ENCODE measurements at regions not wholly inside any gene's neighbourhood (a gene's known extent, or its start where the extent isn't known, plus 50 kb on each side); places are given as distances from the start of the nearest gene placed in this dataset.

DNA sequence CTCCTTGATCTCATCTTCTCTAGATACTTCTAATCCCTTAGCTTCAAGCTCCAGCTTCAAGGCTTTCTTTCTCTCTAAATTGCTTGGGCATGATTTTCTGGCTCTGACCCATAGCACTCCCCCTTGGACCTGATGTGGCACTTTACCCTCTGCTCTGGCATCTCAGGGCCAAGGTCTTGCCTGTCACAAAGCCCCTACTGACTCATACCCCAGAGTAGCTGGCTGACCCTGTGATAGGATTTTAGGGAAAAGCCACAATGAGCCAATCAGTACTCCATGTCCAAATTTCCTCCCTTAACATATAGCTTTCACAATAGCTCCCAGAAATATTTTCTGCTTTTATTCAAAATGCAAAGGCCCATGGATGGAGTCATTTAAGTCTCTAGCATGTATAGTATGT, 488.7 kb upstream of the SPRED2 start:
- no peak overlapping the region for H3K27ac ChIP-seq
- H3K36me3 ChIP-seq: no peaks in the 10 kb centered on the region
- intact Hi-C loops (cut with DNase I): no loop called here
- ATAC-seq (no peak), DNase-seq (no peak)
- H3K9me3 ChIP-seq: no peaks in the 10 kb centered on the region
- H3K4me3 ChIP-seq: no peak overlapping the region
- peaks cover 4% of the 10 kb centered on the region for H3K4me1 ChIP-seq
- no peaks in the 10 kb centered on the region for H3K27me3 ChIP-seq
- TF ChIP-seq, protein P1, sequence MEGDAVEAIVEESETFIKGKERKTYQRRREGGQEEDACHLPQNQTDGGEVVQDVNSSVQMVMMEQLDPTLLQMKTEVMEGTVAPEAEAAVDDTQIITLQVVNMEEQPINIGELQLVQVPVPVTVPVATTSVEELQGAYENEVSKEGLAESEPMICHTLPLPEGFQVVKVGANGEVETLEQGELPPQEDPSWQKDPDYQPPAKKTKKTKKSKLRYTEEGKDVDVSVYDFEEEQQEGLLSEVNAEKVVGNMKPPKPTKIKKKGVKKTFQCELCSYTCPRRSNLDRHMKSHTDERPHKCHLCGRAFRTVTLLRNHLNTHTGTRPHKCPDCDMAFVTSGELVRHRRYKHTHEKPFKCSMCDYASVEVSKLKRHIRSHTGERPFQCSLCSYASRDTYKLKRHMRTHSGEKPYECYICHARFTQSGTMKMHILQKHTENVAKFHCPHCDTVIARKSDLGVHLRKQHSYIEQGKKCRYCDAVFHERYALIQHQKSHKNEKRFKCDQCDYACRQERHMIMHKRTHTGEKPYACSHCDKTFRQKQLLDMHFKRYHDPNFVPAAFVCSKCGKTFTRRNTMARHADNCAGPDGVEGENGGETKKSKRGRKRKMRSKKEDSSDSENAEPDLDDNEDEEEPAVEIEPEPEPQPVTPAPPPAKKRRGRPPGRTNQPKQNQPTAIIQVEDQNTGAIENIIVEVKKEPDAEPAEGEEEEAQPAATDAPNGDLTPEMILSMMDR (IDR thresholded peaks at IDR 0.05): no peak

DNA sequence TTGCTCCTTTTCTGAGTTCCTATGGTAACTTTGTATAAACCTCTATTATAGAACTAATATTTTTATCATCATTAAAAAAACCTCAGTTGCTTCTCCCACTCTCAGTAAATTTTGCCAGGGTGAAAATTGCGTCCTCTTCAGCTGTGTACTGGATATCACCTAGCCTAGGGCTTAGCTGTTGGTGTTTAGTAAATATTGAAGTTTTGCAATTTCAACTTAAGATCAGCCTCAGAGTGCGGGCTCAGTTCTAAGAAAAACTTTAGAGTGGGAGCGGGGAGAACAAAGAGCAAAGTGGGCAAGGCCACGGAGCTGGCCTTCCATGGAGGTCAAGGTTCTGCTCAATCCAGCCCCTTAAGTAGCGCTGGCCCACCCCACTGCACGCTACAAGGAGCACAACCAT, 488.3 kb upstream of the SPRED2 start:
- intact Hi-C loops (cut with DNase I): no loop called here
- H3K36me3 ChIP-seq: no peaks in the 10 kb centered on the region
- H3K9me3 ChIP-seq: no peaks in the 10 kb centered on the region
- no peak overlapping the region for H3K27ac ChIP-seq
- peaks cover 4% of the 10 kb centered on the region for H3K4me1 ChIP-seq
- no peak for DNase-seq
- peak; percentile 50 for ATAC-seq
- H3K27me3 ChIP-seq: no peaks in the 10 kb centered on the region
- no peak overlapping the region for H3K4me3 ChIP-seq
- TF ChIP-seq, protein P1 (IDR thresholded peaks at IDR 0.05): no peak

DNA sequence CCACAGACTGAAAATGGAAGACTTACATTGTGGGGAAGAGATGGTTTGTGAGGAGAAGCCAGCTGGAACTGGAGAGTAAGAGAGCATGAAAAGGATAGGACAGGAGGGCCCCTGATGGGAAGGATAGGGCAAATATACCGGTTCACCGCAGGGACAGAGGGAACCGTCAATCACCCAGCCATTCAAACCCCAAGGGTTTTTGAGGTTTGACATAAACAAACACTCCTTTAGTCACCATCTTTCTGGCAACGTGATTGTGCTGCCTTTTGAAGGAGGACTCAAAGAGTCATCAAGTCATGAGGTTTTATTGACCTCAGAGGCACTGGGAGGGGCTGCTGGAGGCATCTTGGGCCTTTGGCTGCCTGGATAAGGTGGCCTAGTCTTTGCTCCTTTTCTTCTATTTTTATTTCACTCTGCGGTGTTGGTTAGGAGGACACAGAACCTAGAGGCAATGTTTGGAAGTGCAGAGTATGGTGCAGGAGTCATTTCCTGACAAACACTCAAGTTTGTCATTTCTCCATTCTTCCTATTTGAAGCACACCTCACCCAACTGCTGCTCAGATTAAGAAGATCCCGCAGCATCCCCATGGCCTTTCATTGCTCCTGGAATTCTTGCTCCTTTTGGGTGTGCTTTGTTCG, 487.3 kb upstream of the SPRED2 start:
- Histone ChIP-seq H3K27me3 (no peaks in the 10 kb centered on the region), H3K9me3 (no peaks in the 10 kb centered on the region), H3K4me3 (no peak overlapping the region), H3K4me1 (peaks cover 4% of the 10 kb centered on the region), H3K36me3 (no peaks in the 10 kb centered on the region), H3K27ac (no peak overlapping the region)
- ATAC-seq (no peak), DNase-seq (no peak)
- intact Hi-C loops (cut with DNase I): no loop called here
- TF ChIP-seq, protein P1 (IDR thresholded peaks at IDR 0.05): no peak

DNA sequence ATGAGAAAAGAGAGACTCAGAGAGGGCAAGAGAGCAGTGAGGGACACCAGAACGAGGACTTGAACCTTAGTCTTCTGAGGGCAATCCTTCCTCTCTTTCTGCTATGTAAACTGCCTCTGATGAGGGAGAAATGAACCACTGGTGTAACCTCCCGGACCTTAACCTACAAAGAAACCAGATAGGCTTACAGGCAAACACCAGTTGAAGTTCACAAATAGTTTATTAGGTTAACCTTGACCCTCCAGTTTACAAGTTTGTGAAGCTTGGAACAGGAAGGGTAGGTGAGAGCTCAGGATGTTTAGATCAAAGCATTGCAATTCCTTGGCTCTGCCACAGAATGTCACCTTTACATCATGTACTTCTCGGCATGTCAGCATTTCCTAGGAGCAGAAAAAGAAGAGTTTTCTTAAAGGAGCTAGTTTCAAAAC, 486.4 kb upstream of the SPRED2 start:
- intact Hi-C loops (cut with DNase I): no loop called here
- H3K27ac ChIP-seq: no peak overlapping the region
- no peak overlapping the region for H3K4me3 ChIP-seq
- no peaks in the 10 kb centered on the region for H3K27me3 ChIP-seq
- H3K9me3 ChIP-seq: no peaks in the 10 kb centered on the region
- peaks cover 4% of the 10 kb centered on the region for H3K4me1 ChIP-seq
- TF ChIP-seq, protein P1 (IDR thresholded peaks at IDR 0.05): no peak
- H3K36me3 ChIP-seq: no peaks in the 10 kb centered on the region
- DNase-seq (no peak), ATAC-seq (no peak)

DNA sequence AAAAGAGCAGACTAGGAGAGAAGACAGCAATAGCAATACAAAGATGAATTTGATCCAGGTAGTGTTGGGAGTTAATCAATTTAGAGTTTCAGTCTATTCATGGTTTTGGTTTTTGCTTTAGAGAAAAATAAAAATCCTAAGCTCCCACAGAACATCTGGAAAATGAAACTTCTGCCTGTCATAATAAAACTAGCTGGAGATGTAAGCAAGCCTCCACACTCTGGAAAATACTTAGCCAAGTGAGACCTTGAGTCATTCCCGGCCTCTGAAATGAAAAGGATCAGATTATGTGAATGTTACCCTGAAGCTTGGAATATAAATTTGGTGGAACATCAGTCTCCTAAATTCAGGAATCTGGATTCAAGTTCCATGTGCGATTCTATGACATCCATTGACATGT, 485.6 kb upstream of the SPRED2 start:
- DNase-seq (no peak), ATAC-seq (no peak)
- Histone ChIP-seq H3K4me3 (no peak overlapping the region), H3K36me3 (no peaks in the 10 kb centered on the region), H3K27me3 (no peaks in the 10 kb centered on the region), H3K9me3 (no peaks in the 10 kb centered on the region), H3K27ac (no peak overlapping the region), H3K4me1 (peaks cover 4% of the 10 kb centered on the region)
- TF ChIP-seq, protein P1 (IDR thresholded peaks at IDR 0.05): no peak
- intact Hi-C loops (cut with DNase I): no loop called here

All from upper lobe of right lung (tissue), 1 donor.